ENCODE measurements at regions not wholly inside any gene's neighbourhood (a gene's known extent, or its start where the extent isn't known, plus 50 kb on each side); places are given as distances from the start of the nearest gene placed in this dataset.

- peak overlapping the region; percentile 74 for H3K4ac ChIP-seq (ENCODE audit: low read depth, low read length)
- no TSS peak for BruUV-seq (replicated peaks)
- DNase-seq (peak; percentile 95), ATAC-seq (ENCODE audit: low read depth) (peak; percentile 81)
- dilution Hi-C loops (cut with HindIII; ENCODE audit: low sequenced_read_pairs, unreplicated experiment), result no loop called here
- H3K9me3 ChIP-seq (ENCODE audit: control insufficient read depth, insufficient read depth, low read length), result no peaks in the 10 kb centered on the region
- H2BK20ac ChIP-seq (ENCODE audit: low read depth, low read length), result peak overlapping the region; percentile 84; the same call in 1 of the 2 replicates
- in situ Hi-C loops (cut with MboI; ENCODE audit: low sequenced_read_pairs), result no loop called here
- peak overlapping the region; percentile 53 for H4K91ac ChIP-seq (ENCODE audit: insufficient read depth, low read depth, low read length)
- H3K4me2 ChIP-seq (ENCODE audit: low read depth, low read length), result no peak overlapping the region; the same call in 1 of the 2 replicates
- no peak overlapping the region for H3K4me3 ChIP-seq (ENCODE audit: insufficient read depth, low read depth, low read length)
- no peak overlapping the region for H3K56ac ChIP-seq (ENCODE audit: extremely low read depth, insufficient read depth, low read length)
- H2BK5ac ChIP-seq (ENCODE audit: low read depth, low read length, poor library complexity, severe bottlenecking), result peak overlapping the region; percentile 78
- H3K14ac ChIP-seq (replicated peaks; ENCODE audit: low read depth, low read length), result 0 out of 2 replicates have a peak overlapping the region, but pooled peaks have one; percentile 48
- H3K9ac ChIP-seq (ENCODE audit: low read depth, low read length), result no peak overlapping the region
- intact Hi-C loops (cut with micrococcal nuclease), result no loop called here
- H4K8ac ChIP-seq (ENCODE audit: low read depth in 2 of 2, low read length in 2 of 2), result peak overlapping the region in 1 of 2 experiments; percentile 38; a peak in 1 of 4 replicates
- H2AFZ ChIP-seq (replicated peaks; ENCODE audit: low read length, poor library complexity), result no peak overlapping the region
- H3K23ac ChIP-seq (ENCODE audit: low read depth, low read length), result 0 out of 2 replicates have a peak overlapping the region, but pooled peaks have one; percentile 25
- H3K4me1 ChIP-seq (ENCODE audit: control insufficient read depth, insufficient read depth, low read length), result peaks cover 2% of the 10 kb centered on the region; the same call in 1 of the 2 replicates
- POLR2A ChIA-PET (ENCODE audit: unreplicated experiment), result interaction anchor here (1.5 kb wide), 1 partner anchor 46 kb away, joined by 3 read pairs; no protein-coding TSS in a partner anchor
- peak overlapping the region; percentile 83; the same call in 1 of the 2 replicates for H2BK120ac ChIP-seq (ENCODE audit: low read depth, low read length)
- peaks cover 15 to 66% of the 10 kb centered on the region in 2 experiments for H3K79me1 ChIP-seq (ENCODE audit: low read depth in 1 of 2, low read length in 2 of 2)
- CTCF ChIA-PET, result interaction anchor here (0.9 to 2.6 kb wide), 5 partner anchors 14 to 447 kb away, joined by 3 to 8 read pairs (median 3); no protein-coding TSS in a partner anchor
- H3K18ac ChIP-seq (ENCODE audit: low read depth, low read length), result no peak overlapping the region
- no peak overlapping the region for H2AK9ac ChIP-seq (replicated peaks; ENCODE audit: low read depth, low read length, poor library complexity)
- H4K20me1 ChIP-seq (ENCODE audit: insufficient read depth, low read length), result peaks cover 17% of the 10 kb centered on the region
- no CpG with 5 or more reads among the region's 4 CpGs for WGBS, 2 experiments (ENCODE audit: extremely low coverage in 2 of 2, insufficient read length in 1 of 2)
- H3K9me1 ChIP-seq (ENCODE audit: insufficient read depth, low read length), result no peaks in the 10 kb centered on the region; the same call in 1 of the 2 replicates
- H3K36me3 ChIP-seq (ENCODE audit: control insufficient read depth, insufficient read depth, low read length), result peaks cover 6% of the 10 kb centered on the region
- no peaks in the 10 kb centered on the region for H3K27me3 ChIP-seq (ENCODE audit: control insufficient read depth, insufficient read depth, low read length)
- peak overlapping the region; percentile 65; the same call in 1 of the 3 replicates for H2BK15ac ChIP-seq (ENCODE audit: low read depth, low read length)
- H2AK5ac ChIP-seq (ENCODE audit: low read depth, low read length), result peak overlapping the region; percentile 87
- no peak overlapping the region for H3K27ac ChIP-seq (ENCODE audit: insufficient read depth, low read length)
- no peak overlapping the region; the same call in 1 of the 2 replicates for H4K5ac ChIP-seq (ENCODE audit: low read depth, low read length)
- TF ChIP-seq POLR2A (IDR thresholded peaks at IDR 0.05; ENCODE audit: low read depth, low read length), result no peak
- TF ChIP-seq NFE2L2 (IDR thresholded peaks at IDR 0.05; ENCODE audit: low read depth, low read length), result no peak
- peak; percentile 39; the same call in 1 of the 2 replicates for TF ChIP-seq CEBPB (IDR thresholded peaks at IDR 0.05; ENCODE audit: low read depth, low read length)
- TF ChIP-seq MXI1 (IDR thresholded peaks at IDR 0.05; ENCODE audit: borderline replicate concordance, low read depth, low read length), result no peak
- TF ChIP-seq MAFK (IDR thresholded peaks at IDR 0.05; ENCODE audit: low read depth, low read length), result no peak
- TF ChIP-seq BHLHE40 (IDR thresholded peaks at IDR 0.05; ENCODE audit: low read depth, low read length), result no peak
- peak; percentile 71 for TF ChIP-seq FOS (IDR thresholded peaks at IDR 0.05; ENCODE audit: low read depth, low read length)
- TF ChIP-seq CHD1 (IDR thresholded peaks at IDR 0.05; ENCODE audit: low read depth, low read length), result no peak
- TF ChIP-seq, protein P1, sequence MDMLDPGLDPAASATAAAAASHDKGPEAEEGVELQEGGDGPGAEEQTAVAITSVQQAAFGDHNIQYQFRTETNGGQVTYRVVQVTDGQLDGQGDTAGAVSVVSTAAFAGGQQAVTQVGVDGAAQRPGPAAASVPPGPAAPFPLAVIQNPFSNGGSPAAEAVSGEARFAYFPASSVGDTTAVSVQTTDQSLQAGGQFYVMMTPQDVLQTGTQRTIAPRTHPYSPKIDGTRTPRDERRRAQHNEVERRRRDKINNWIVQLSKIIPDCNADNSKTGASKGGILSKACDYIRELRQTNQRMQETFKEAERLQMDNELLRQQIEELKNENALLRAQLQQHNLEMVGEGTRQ (IDR thresholded peaks at IDR 0.05; ENCODE audit: low read depth, low read length), result no peak
- TF ChIP-seq MAZ (IDR thresholded peaks at IDR 0.05; ENCODE audit: borderline replicate concordance, low read depth, low read length), result no peak
- no peak for TF ChIP-seq RFX5 (IDR thresholded peaks at IDR 0.05; ENCODE audit: low read depth, low read length)
- TF ChIP-seq, protein P2, sequence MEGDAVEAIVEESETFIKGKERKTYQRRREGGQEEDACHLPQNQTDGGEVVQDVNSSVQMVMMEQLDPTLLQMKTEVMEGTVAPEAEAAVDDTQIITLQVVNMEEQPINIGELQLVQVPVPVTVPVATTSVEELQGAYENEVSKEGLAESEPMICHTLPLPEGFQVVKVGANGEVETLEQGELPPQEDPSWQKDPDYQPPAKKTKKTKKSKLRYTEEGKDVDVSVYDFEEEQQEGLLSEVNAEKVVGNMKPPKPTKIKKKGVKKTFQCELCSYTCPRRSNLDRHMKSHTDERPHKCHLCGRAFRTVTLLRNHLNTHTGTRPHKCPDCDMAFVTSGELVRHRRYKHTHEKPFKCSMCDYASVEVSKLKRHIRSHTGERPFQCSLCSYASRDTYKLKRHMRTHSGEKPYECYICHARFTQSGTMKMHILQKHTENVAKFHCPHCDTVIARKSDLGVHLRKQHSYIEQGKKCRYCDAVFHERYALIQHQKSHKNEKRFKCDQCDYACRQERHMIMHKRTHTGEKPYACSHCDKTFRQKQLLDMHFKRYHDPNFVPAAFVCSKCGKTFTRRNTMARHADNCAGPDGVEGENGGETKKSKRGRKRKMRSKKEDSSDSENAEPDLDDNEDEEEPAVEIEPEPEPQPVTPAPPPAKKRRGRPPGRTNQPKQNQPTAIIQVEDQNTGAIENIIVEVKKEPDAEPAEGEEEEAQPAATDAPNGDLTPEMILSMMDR (conservative IDR thresholded peaks at IDR 0.05; ENCODE audit: low read depth, low read length), result no peak
- no peak for TF ChIP-seq SMC3 (IDR thresholded peaks at IDR 0.05; ENCODE audit: low read depth, low read length)
- TF ChIP-seq ELK1 (IDR thresholded peaks at IDR 0.05; ENCODE audit: borderline replicate concordance, low read depth, low read length), result no peak
Measured at GRCh38 chr6:34610819-34611477, 54.8 kb upstream of the SPDEF start.
